ENCODE measurements at regions not wholly inside any gene's neighbourhood (a gene's known extent, or its start where the extent isn't known, plus 50 kb on each side); places are given as distances from the start of the nearest gene placed in this dataset.

DNA sequence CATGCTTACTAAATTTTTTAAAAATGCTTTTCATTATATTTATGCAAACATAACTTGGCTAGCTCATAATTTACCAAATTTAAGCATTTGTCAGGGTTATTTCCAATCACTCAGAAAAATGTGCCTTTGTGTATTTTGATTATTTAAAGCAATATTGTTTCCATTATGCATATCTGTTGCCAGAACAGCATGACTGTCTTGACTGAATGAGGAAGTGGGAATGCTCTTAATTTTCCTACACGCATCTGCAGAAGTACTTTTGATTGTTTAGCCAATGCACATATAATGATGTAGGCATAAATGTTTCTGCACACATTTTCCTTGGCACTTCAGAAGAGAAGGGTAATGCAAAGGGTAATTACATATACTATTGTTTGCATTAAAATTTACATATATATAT, 92.5 kb upstream of the ADGRL2 start:
- Mint-ChIP-seq H3K4me1 (no peaks in the 10 kb centered on the region), H3K36me3 (no peaks in the 10 kb centered on the region), H3K9me3 (ENCODE audit: low read depth) (peaks cover 10% of the 10 kb centered on the region), H3K27me3 (no peaks in the 10 kb centered on the region), H3K4me3 (no peak overlapping the region), H3K27ac (no peak overlapping the region)
- CTCF ChIA-PET = no interaction called here
- ATAC-seq = no peak
- DNase-seq = no peak

DNA sequence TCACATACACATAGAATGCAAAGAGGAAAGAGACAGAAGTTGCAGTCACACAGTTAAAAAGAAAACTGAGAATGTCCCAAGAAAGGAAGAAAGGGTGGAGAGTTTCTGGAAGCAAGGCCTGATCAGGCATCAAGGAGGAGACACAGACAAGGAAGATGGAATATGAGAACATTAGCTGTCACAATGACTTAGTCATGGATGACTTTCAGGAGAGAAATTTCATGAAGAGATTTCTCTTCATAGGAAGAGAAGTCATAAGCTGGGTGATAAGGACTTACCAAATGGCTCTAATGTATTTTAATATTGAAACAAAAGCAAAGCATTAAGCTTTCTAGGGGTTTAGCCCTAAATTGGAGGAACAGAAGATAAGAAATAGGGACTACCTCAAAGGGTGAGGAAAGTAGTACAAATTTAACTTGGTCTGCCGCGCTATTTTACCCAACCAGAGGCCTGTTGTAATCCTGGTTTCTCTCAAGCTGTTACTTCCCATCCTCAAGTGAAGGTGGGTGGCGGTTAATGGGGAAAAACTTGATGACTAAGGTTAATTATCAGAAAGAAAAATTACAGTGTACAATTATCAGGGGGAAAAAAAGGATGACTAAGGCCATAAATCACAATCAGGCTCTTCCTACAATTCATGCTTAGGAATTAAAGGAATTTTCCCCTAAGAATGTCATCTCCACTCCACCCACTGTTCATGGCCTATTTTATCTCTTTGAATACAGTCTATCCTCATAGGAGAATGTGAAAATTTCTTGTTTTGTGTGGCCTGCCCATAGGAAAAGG, 93.9 kb upstream of the ADGRL2 start:
- no peak for DNase-seq
- H3K27me3 Mint-ChIP-seq = no peaks in the 10 kb centered on the region
- H3K27ac Mint-ChIP-seq = no peak overlapping the region
- CTCF ChIA-PET = interaction anchor here (0.9 kb wide), 1 partner anchor 8 kb away, joined by 3 read pairs; no protein-coding TSS in a partner anchor
- no peak overlapping the region for H3K4me3 Mint-ChIP-seq
- no peak for ATAC-seq
- H3K36me3 Mint-ChIP-seq = no peaks in the 10 kb centered on the region
- peaks cover 7% of the 10 kb centered on the region for H3K9me3 Mint-ChIP-seq (ENCODE audit: low read depth)
- H3K4me1 Mint-ChIP-seq = no peaks in the 10 kb centered on the region

DNA sequence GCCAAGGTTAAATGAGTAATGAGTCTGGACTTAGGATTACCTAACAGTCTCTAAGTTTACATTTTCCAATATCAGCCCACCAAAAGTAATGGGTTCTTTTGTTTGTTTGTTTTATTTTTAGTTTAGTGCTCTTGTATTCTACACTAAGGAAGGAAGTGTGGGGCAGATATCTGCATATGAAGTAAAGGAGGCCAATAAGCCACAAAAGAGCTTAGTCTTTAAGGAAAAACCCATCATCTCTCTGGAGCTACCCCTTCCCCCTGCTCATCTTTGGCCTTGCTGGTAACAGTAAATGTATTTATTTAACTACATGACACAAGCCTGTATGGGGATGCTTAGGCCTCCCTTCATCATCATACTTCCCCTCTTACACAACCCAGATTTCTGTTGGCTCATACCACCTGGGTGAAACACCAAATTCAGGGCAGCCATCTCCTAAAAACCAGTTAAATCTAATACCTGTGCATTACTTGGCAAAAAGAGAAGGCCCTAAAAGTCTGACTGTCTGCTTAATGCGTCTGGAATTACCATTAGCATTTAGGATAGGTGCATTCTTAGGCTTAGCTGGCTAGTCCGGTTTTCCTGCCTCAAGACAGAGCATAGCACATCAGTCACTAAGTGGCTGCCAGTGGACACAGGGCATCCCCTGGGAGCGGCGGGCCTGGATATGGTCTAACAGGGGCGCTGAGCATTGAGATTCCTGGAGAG, 96.8 kb upstream of the ADGRL2 start:
- CTCF ChIA-PET = no interaction called here
- DNase-seq (no peak), ATAC-seq (no peak)
- Mint-ChIP-seq H3K4me3 (no peak overlapping the region), H3K27me3 (no peaks in the 10 kb centered on the region), H3K4me1 (no peaks in the 10 kb centered on the region), H3K9me3 (ENCODE audit: low read depth) (peaks cover 4% of the 10 kb centered on the region), H3K27ac (no peak overlapping the region), H3K36me3 (no peaks in the 10 kb centered on the region)

DNA sequence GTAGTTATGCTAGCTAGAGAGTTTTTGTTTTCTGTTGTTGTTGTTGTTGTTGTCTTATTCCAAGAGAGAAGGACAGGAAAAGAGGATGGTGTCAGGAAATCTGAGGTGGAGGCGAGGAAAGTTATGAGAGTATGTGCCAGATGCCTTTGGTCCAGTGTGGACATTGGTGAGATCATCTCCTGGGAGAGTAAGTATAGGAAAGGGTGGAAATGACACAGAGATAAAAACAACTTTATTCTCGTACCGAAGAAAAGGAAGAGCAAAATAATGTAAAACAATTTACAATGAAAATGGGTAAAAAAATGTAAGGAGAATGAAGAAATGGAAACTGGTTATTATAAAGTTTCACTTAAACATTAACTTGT, 97.4 kb upstream of the ADGRL2 start:
- no peaks in the 10 kb centered on the region for H3K27me3 Mint-ChIP-seq
- no peak overlapping the region for H3K4me3 Mint-ChIP-seq
- CTCF ChIA-PET = no interaction called here
- ATAC-seq = no peak
- H3K36me3 Mint-ChIP-seq = no peaks in the 10 kb centered on the region
- H3K27ac Mint-ChIP-seq = no peak overlapping the region
- DNase-seq = no peak
- H3K9me3 Mint-ChIP-seq (ENCODE audit: low read depth) = peaks cover 4% of the 10 kb centered on the region
- H3K4me1 Mint-ChIP-seq = no peaks in the 10 kb centered on the region

DNA sequence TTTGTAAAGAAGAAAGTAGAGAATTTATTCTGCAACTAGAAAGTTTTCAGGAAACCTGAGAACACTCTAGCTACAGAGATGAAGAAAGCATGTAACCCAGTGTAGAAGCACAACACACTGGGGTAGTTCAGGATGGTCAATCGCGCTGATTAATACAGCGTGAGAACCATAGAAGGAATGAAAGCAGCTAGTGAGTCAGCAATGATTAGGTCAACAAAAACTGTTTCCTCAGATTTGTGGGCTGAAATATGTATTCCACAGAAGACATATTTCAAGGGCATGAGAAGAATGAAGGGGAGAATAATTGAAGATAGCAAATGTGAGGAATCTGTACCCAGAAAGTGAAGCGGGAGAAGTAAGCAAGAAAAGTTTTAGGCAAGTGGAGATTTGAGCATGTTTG, 97.8 kb upstream of the ADGRL2 start:
- ATAC-seq = no peak
- Mint-ChIP-seq H3K4me1 (no peaks in the 10 kb centered on the region), H3K9me3 (ENCODE audit: low read depth) (peaks cover 4% of the 10 kb centered on the region), H3K36me3 (no peaks in the 10 kb centered on the region), H3K4me3 (no peak overlapping the region), H3K27ac (no peak overlapping the region), H3K27me3 (no peaks in the 10 kb centered on the region)
- no peak for DNase-seq
- CTCF ChIA-PET = no interaction called here

DNA sequence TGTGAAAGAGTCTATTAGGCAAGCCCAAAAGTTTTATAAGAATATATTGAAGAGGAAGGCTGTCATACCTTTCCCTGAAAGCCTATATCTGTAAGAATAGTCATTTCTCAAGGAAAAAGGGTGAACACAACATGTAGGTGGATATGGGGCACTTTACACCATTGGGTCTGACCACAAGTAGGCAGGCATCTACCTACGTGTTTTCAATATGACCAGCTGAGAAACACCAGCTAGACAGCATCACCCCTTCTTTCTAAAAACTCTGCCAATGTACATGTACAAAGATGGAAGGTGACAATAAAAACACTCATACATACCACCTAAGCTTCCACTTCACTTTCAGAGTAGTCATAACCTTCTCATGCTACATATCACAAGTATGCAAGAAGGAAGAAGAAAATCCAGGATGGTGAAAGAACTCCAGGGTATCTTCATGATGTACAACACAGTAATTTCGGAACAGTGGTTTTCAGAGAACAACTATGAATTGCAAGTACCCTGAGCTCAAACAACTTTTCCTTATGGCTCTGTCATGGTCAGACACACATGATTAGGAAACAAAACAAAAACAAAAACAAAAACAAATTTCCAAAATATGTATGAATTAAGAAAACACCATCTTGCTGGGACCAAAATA, 98.5 kb upstream of the ADGRL2 start:
- no peaks in the 10 kb centered on the region for H3K4me1 Mint-ChIP-seq
- ATAC-seq = no peak
- no peaks in the 10 kb centered on the region for H3K36me3 Mint-ChIP-seq
- peaks cover 4% of the 10 kb centered on the region for H3K9me3 Mint-ChIP-seq (ENCODE audit: low read depth)
- no peak overlapping the region for H3K27ac Mint-ChIP-seq
- CTCF ChIA-PET = no interaction called here
- no peak for DNase-seq
- H3K4me3 Mint-ChIP-seq = no peak overlapping the region
- no peaks in the 10 kb centered on the region for H3K27me3 Mint-ChIP-seq

DNA sequence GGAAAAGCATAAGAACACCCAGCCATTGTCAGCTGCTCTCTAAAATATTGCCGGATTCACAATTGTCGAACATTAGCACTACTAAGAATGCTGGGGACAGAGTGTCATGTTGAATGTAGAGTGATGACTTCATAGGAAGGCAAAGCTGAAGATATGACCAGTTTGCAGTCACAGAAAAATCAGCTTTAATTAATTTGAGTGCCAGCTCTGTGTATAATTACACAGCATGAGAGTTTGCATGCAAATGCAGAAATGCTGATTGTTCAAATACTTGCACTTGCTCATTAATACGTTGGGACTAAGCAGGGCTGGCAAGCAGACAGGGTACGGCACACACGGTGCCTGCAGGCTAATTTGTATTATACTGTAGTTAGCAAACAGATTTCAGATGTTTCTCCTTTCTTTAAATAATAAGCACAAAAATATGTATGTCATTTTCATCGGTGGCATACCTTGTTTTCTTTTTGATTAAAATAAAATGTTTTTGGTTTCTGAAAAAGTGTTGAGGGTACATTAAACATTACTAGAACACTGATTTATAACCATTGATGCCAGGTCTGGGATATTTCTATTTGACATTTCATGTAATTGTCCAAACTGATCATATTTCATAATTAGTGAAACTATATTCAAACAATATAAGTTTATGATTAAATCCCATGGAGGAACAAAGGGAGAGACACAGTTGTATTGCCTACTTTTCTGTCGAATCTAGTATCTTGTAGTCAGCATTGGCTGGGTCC, 99.8 kb upstream of the ADGRL2 start:
- Mint-ChIP-seq H3K36me3 (no peaks in the 10 kb centered on the region), H3K4me3 (no peak overlapping the region), H3K27ac (no peak overlapping the region), H3K9me3 (ENCODE audit: low read depth) (peaks cover 7% of the 10 kb centered on the region), H3K27me3 (no peaks in the 10 kb centered on the region), H3K4me1 (no peaks in the 10 kb centered on the region)
- DNase-seq (no peak), ATAC-seq (no peak)
- CTCF ChIA-PET = no interaction called here

DNA sequence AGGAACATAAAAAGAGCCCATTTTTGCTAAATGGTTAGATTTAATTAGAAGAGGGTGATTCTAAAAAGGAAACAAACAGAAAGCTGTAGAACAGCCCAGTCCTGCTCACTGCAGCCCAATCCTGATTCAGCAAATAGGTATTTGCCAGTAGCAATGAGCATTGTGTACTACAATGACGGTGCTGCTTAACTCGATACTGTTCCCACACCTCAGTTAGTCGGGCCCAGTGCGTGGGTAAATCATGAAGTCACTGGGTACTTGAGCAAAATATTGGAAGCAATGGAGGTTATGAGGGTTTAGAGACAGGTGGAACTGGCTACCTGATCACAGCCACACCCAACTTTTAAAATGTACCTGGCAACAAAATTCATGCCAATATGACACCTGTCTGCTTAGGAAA, 101.5 kb upstream of the ADGRL2 start:
- Mint-ChIP-seq H3K9me3 (ENCODE audit: low read depth) (peaks cover 4% of the 10 kb centered on the region), H3K27ac (no peak overlapping the region), H3K4me3 (no peak overlapping the region), H3K36me3 (no peaks in the 10 kb centered on the region), H3K4me1 (no peaks in the 10 kb centered on the region), H3K27me3 (no peaks in the 10 kb centered on the region)
- CTCF ChIA-PET = interaction anchor here (1.1 kb wide), 1 partner anchor 8 kb away, joined by 3 read pairs; no protein-coding TSS in a partner anchor
- DNase-seq (no peak), ATAC-seq (no peak)

DNA sequence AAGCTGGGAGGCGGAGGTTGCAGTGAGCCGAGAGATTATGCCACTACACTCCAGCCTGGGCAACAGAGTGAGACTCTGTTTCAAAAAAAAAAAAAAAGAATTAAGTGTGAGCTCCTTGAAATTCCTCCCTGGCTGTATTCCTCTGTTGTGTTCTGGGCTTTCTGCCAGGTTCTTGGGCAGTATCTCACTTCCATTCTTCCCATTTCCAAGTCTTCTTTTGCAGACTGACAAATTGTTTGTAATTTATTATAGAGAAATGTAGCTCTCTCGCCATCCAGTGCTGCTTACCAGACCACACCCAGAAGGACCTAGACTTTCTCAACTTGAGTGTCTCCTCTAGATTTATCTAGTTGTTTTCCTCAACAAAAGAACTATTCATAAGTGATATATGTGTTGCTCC, 105.0 kb upstream of the ADGRL2 start:
- H3K27ac Mint-ChIP-seq = no peak overlapping the region
- DNase-seq (no peak), ATAC-seq (no peak)
- no peaks in the 10 kb centered on the region for H3K27me3 Mint-ChIP-seq
- H3K9me3 Mint-ChIP-seq (ENCODE audit: low read depth) = peaks cover 6% of the 10 kb centered on the region
- no peaks in the 10 kb centered on the region for H3K4me1 Mint-ChIP-seq
- no peak overlapping the region for H3K4me3 Mint-ChIP-seq
- H3K36me3 Mint-ChIP-seq = no peaks in the 10 kb centered on the region
- CTCF ChIA-PET = no interaction called here

DNA sequence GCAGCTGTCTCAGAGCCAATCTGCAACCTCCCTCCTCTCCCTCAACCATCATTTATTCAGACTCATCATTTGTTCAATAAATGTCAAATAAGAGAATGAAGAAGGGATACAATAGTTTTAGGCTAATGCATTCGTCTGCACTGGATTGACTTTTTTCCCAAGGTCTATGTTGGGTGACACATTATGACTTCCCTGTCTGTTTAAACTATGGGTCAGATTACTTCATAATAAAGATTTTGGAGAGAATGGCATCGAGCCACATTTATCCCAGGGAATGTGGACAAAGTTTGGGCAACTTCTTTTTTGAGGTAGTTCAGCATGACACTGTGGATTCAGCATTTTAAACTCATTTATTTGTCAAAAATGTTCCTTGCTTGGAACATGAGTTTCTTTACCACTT, 107.4 kb upstream of the ADGRL2 start:
- ATAC-seq = no peak
- Mint-ChIP-seq H3K4me3 (no peak overlapping the region), H3K36me3 (no peaks in the 10 kb centered on the region), H3K27ac (no peak overlapping the region), H3K27me3 (no peaks in the 10 kb centered on the region), H3K4me1 (no peaks in the 10 kb centered on the region), H3K9me3 (ENCODE audit: low read depth) (peaks cover 6% of the 10 kb centered on the region)
- no peak for DNase-seq
- CTCF ChIA-PET = no interaction called here

DNA sequence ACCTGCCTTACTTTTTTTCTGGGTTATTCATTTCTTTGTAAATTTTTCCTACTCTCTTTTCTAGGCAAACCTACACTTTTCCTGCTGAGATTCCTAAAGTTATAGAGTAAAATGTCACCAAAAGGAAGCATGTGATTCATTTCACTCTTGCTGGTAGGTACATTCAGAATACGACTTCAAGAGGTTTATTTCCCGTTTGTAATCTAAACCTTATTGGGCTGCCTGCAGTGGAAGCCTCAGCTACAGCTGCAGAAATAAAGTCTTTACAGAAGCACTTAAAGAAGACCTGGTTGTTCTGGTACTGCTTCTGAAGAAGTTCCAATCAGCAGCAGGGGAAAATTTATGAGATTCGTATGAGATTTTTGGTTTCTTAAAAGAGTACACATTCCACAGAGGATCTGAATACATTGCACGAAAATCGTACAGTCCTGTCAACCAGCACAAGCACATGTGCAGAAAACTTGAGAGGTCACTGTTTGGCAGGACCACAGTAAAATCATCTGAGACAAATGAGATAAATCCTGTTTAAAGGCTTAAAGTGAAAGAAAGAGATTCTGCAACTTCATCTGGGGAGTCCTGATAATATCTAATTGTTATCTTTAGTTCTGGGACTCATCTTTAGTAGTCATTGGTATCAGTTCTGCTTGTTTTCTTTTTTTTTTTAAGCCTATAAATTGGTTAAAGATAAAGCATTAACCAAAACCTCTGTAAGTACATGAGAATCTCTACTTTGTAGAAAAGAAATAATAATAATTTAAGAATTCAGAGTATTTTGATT, 109.9 kb upstream of the ADGRL2 start:
- Mint-ChIP-seq H3K36me3 (no peaks in the 10 kb centered on the region), H3K27me3 (no peaks in the 10 kb centered on the region), H3K27ac (no peak overlapping the region), H3K9me3 (ENCODE audit: low read depth) (peaks cover 6% of the 10 kb centered on the region), H3K4me1 (no peaks in the 10 kb centered on the region), H3K4me3 (no peak overlapping the region)
- DNase-seq = no peak
- ATAC-seq = no peak
- CTCF ChIA-PET = no interaction called here

DNA sequence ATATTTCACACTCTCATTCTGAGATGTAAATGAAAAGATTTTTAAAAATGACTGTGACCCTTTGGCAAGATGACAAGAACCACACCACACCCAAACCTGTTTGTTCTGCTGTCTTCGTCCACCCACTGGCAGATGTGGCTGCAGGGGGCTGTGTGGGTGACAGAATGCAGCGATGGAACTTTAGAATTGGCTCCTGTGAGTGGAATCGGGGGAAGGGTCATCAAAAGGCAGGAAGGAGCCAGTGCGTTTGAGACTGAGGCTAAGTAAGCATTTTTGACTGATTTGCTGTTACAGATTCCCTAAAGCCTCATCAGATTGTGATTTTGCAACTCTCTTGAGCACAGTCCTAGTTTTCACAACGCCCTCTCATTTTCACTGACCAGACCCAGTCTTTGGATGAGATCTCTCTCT, 111.2 kb upstream of the ADGRL2 start:
- Mint-ChIP-seq H3K27ac (no peak overlapping the region), H3K4me3 (no peak overlapping the region), H3K4me1 (no peaks in the 10 kb centered on the region), H3K27me3 (no peaks in the 10 kb centered on the region), H3K9me3 (ENCODE audit: low read depth) (peaks cover 4% of the 10 kb centered on the region), H3K36me3 (no peaks in the 10 kb centered on the region)
- ATAC-seq (no peak), DNase-seq (no peak)
- CTCF ChIA-PET = no interaction called here

DNA sequence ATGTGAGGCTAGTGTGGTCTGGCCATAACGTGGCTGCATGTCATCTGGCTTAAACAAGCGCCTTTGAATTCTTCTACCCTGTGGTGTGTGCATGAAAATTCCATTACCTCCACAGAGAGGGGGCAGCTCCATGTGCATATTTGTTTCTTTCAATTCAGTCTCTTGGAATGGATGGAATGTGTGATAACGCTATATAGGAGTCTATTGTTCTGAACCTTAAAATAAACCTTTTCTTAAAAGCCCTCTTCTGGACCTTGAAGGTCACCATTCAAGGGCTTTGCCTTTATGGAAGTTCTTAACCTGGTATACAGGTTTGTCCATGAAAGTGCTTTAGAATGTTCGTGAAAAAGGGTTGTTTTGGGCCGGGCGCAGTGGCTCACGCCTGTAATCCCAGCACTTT, 118.2 kb upstream of the ADGRL2 start:
- CTCF ChIA-PET = no interaction called here

More for the DNA sequence above, 118.2 kb upstream of the ADGRL2 start:
- Mint-ChIP-seq H3K4me1 (no peaks in the 10 kb centered on the region), H3K4me3 (no peak overlapping the region), H3K27ac (no peak overlapping the region), H3K36me3 (no peaks in the 10 kb centered on the region), H3K9me3 (ENCODE audit: low read depth) (peaks cover 5% of the 10 kb centered on the region), H3K27me3 (no peaks in the 10 kb centered on the region)
- no peak for ATAC-seq
- DNase-seq = no peak

All from activated CD8-positive, alpha-beta memory T cell treated with anti-CD3 and anti-CD28 coated beads, Interleukin-2, amount 10 ng/mL, durations not matched to agents 7 days and 5 days (primary cell).